Colonic mucosa (tissue), 4 donors: ENCODE measurements at regions not wholly inside any gene's neighbourhood (a gene's known extent, or its start where the extent isn't known, plus 50 kb on each side); places are given as distances from the start of the nearest gene placed in this dataset.

Source experiments
- DNase-seq: peaks from one replicate; pipeline ENCODE4 v3.0.0-alpha.2; 2020
- H3K27ac ChIP-seq: fragments of 200-600 bp; one replicate; pipeline ENCODE4 v1.8.0; 2021
- H3K27me3 ChIP-seq: fragments of 200-600 bp; one replicate; pipeline ENCODE4 v1.8.0; 2021
- H3K36me3 ChIP-seq: fragments of 200-600 bp; one replicate; pipeline ENCODE4 v1.8.0; 2021
- H3K4me1 ChIP-seq: fragments of 200-600 bp; one replicate; pipeline ENCODE4 v1.8.0; 2021; ENCODE audit warnings: mild to moderate bottlenecking
- H3K4me3 ChIP-seq: fragments of 200-600 bp; one replicate; pipeline ENCODE4 v1.8.0; 2021
- H3K9ac ChIP-seq, 2 donors: one replicate each; pipeline ENCODE4 v1.7.0; 2013; ENCODE audit warnings: control low read depth in 2 of 2, low read depth in 2 of 2, low read length in 2 of 2
- H3K9me3 ChIP-seq: fragments of 200-600 bp; one replicate; pipeline ENCODE4 v1.8.0; 2021
- CTCF ChIP-seq: fragments of 200-600 bp; IDR thresholded peaks from one replicate; pipeline ENCODE4 v1.8.0; 2022; ENCODE audit warnings: antibody characterized with exemption, mild to moderate bottlenecking
- intact Hi-C: fragments of 100-400 bp; cut with DNase I; formaldehyde crosslinking; loops from one replicate; pipeline ENCODE4 v1.14.1; 2022
- donor health status: healthy.
- donor health status: DM: no; HTN: no; CAD: no.
- donor health status: DM: no; HTN: no; CAD: no.

GRCh38 chr11:119540370-119541125 lies 117.6 kb upstream of the THY1 start:
- DNase-seq: no peak

GRCh38 chr11:119539583-119539982 lies 116.6 kb upstream of the THY1 start:
- no peaks in the 10 kb centered on the region for H3K27me3 ChIP-seq
- H3K9me3 ChIP-seq: no peaks in the 10 kb centered on the region
- TF ChIP-seq CTCF: no peak
- H3K36me3 ChIP-seq: no peaks in the 10 kb centered on the region
- no peak overlapping the region for H3K4me3 ChIP-seq
- intact Hi-C loops: no loop called here
- no peak for DNase-seq
- no peaks in the 10 kb centered on the region for H3K4me1 ChIP-seq
- H3K9ac ChIP-seq: no peak overlapping the region
- no peak overlapping the region for H3K27ac ChIP-seq

More at GRCh38 chr11:119540370-119541125, 117.6 kb upstream of the THY1 start:
- Histone ChIP-seq H3K36me3 (no peaks in the 10 kb centered on the region), H3K27ac (no peak overlapping the region), H3K9me3 (no peaks in the 10 kb centered on the region), H3K4me1 (no peaks in the 10 kb centered on the region), H3K27me3 (no peaks in the 10 kb centered on the region), H3K9ac (no peak overlapping the region), H3K4me3 (no peak overlapping the region)
- TF ChIP-seq CTCF: no peak
- intact Hi-C loops: no loop called here

GRCh38 chr11:119538753-119539152 lies 115.8 kb upstream of the THY1 start:
- DNase-seq: no peak
- H3K27me3 ChIP-seq: no peaks in the 10 kb centered on the region
- H3K9me3 ChIP-seq: no peaks in the 10 kb centered on the region
- H3K4me1 ChIP-seq: no peaks in the 10 kb centered on the region
- H3K9ac ChIP-seq: no peak overlapping the region
- H3K36me3 ChIP-seq: no peaks in the 10 kb centered on the region
- H3K27ac ChIP-seq: no peak overlapping the region
- H3K4me3 ChIP-seq: no peak overlapping the region
- TF ChIP-seq CTCF: no peak
- intact Hi-C loops: no loop called here

GRCh38 chr11:119537306-119538253 lies 114.6 kb upstream of the THY1 start:
- no peaks in the 10 kb centered on the region for H3K9me3 ChIP-seq
- H3K9ac ChIP-seq: no peak overlapping the region
- no peak for TF ChIP-seq CTCF
- no peak overlapping the region for H3K27ac ChIP-seq
- H3K27me3 ChIP-seq: no peaks in the 10 kb centered on the region
- DNase-seq: no peak
- intact Hi-C loops: no loop called here
- no peaks in the 10 kb centered on the region for H3K4me1 ChIP-seq
- no peaks in the 10 kb centered on the region for H3K36me3 ChIP-seq
- H3K4me3 ChIP-seq: no peak overlapping the region

- TF ChIP-seq CTCF: no peak
- no peak for DNase-seq
Observed at GRCh38 chr11:119536801-119537200, 113.8 kb upstream of the THY1 start.

More at GRCh38 chr11:119536801-119537200, 113.8 kb upstream of the THY1 start:
- no peaks in the 10 kb centered on the region for H3K4me1 ChIP-seq
- no peak overlapping the region for H3K27ac ChIP-seq
- H3K9me3 ChIP-seq: no peaks in the 10 kb centered on the region
- no peaks in the 10 kb centered on the region for H3K36me3 ChIP-seq
- H3K4me3 ChIP-seq: no peak overlapping the region
- no peaks in the 10 kb centered on the region for H3K27me3 ChIP-seq
- intact Hi-C loops: no loop called here
- H3K9ac ChIP-seq: no peak overlapping the region
